Left ventricle myocardium inferior (tissue), 1 donor: ENCODE measurements at regions not wholly inside any gene's neighbourhood (a gene's known extent, or its start where the extent isn't known, plus 50 kb on each side); places are given as distances from the start of the nearest gene placed in this dataset.

Experiments used
- DNase-seq: peaks from one replicate; pipeline ENCODE4 v3.0.0-alpha.2; 2020
- H3K27ac ChIP-seq: fragments of 200-600 bp; replicated peaks from 2 replicates; pipeline ENCODE4 v1.8.0; 2021
- H3K27me3 ChIP-seq: fragments of 200-600 bp; 2 replicates; pipeline ENCODE4 v1.8.0; 2021; ENCODE audit warnings: low read depth
- H3K36me3 ChIP-seq: fragments of 200-600 bp; 2 replicates; pipeline ENCODE4 v1.8.0; 2021
- H3K4me1 ChIP-seq: fragments of 200-600 bp; 2 replicates; pipeline ENCODE4 v1.8.0; 2021
- H3K4me3 ChIP-seq: fragments of 200-600 bp; 2 replicates; pipeline ENCODE4 v1.8.0; 2021; ENCODE audit warnings: mild to moderate bottlenecking, moderate library complexity
- H3K9me3 ChIP-seq: fragments of 200-600 bp; replicated peaks from 2 replicates; pipeline ENCODE4 v1.8.0; 2021
- intact Hi-C: fragments of 100-400 bp; cut with micrococcal nuclease; formaldehyde crosslinking; loops from one replicate; pipeline ENCODE4 v1.11.0; 2022
- TF ChIP-seq, protein P1 (sequence below): fragments of 200-600 bp; IDR thresholded peaks from 2 replicates; pipeline ENCODE4 v1.8.0; 2021; ENCODE audit warnings: antibody characterized with exemption, mild to moderate bottlenecking, borderline replicate concordance
- donor health status: DM: no; HTN: yes; CAD: no; lungs with severe emphysema.

DNA sequence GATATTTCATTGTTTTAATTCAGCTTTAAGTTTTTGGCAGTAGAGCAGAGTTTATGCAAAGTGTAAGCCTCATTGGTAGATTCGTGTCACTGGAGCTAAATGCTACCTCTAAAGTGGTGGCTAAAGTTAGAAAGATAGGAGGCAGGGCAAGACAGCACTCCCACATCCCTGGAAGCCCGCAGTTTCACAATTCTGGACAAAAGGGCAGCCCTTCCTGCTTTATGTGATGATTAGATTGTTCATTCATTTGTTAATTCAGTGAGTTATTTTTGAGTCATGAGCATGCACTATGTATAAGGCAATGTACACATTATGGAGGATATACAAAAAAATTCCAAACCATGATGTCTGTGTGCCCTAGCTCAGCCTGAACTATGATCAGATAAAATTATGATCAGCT lies 52.1 kb upstream of the EIF3M start:
- H3K36me3 ChIP-seq = no peaks in the 10 kb centered on the region
- no peaks in the 10 kb centered on the region for H3K9me3 ChIP-seq
- no peaks in the 10 kb centered on the region for H3K4me1 ChIP-seq
- intact Hi-C loops = no loop called here
- TF ChIP-seq, protein P1, sequence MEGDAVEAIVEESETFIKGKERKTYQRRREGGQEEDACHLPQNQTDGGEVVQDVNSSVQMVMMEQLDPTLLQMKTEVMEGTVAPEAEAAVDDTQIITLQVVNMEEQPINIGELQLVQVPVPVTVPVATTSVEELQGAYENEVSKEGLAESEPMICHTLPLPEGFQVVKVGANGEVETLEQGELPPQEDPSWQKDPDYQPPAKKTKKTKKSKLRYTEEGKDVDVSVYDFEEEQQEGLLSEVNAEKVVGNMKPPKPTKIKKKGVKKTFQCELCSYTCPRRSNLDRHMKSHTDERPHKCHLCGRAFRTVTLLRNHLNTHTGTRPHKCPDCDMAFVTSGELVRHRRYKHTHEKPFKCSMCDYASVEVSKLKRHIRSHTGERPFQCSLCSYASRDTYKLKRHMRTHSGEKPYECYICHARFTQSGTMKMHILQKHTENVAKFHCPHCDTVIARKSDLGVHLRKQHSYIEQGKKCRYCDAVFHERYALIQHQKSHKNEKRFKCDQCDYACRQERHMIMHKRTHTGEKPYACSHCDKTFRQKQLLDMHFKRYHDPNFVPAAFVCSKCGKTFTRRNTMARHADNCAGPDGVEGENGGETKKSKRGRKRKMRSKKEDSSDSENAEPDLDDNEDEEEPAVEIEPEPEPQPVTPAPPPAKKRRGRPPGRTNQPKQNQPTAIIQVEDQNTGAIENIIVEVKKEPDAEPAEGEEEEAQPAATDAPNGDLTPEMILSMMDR = no peak
- H3K27me3 ChIP-seq = no peaks in the 10 kb centered on the region
- H3K27ac ChIP-seq = no peak overlapping the region
- H3K4me3 ChIP-seq = no peak overlapping the region
- no peak for DNase-seq

GRCh38 chr11:32529994-32530588 lies 53.5 kb upstream of the EIF3M start:
- no peaks in the 10 kb centered on the region for H3K4me1 ChIP-seq
- H3K27me3 ChIP-seq = no peaks in the 10 kb centered on the region
- TF ChIP-seq, protein P1 = no peak
- DNase-seq = no peak
- H3K27ac ChIP-seq = no peak overlapping the region
- intact Hi-C loops = no loop called here
- no peaks in the 10 kb centered on the region for H3K36me3 ChIP-seq
- no peaks in the 10 kb centered on the region for H3K9me3 ChIP-seq
- H3K4me3 ChIP-seq = no peak overlapping the region

GRCh38 chr11:32527261-32528175 lies 56.1 kb upstream of the EIF3M start:
- DNase-seq = no peak
- Histone ChIP-seq H3K9me3 (no peaks in the 10 kb centered on the region), H3K4me3 (no peak overlapping the region), H3K27ac (no peak overlapping the region), H3K36me3 (no peaks in the 10 kb centered on the region), H3K4me1 (no peaks in the 10 kb centered on the region), H3K27me3 (no peaks in the 10 kb centered on the region)
- TF ChIP-seq, protein P1 = no peak
- intact Hi-C loops = no loop called here

DNA sequence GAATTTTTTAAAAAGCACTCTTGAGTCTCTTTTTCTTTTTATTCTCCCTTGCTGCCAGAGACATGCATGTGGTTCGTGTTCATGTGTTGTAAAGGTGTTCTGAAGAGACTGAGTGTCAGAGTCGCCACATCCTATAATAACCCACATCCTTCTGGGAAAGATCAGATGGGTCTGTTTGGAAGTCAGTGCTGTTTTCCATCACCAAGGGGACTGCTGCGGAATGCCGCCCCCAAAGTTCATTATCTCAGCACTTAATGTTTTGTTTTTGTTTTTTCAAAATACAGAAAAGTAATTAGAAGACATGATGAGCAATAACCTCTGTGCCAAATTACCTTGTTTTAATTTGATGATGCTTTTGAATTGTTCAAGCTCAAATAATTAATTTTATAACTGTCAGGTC lies 56.9 kb upstream of the EIF3M start:
- DNase-seq = no peak
- no peaks in the 10 kb centered on the region for H3K27me3 ChIP-seq
- no peaks in the 10 kb centered on the region for H3K9me3 ChIP-seq
- no peaks in the 10 kb centered on the region for H3K36me3 ChIP-seq
- H3K27ac ChIP-seq = no peak overlapping the region
- TF ChIP-seq, protein P1 = no peak
- intact Hi-C loops = no loop called here
- no peak overlapping the region for H3K4me3 ChIP-seq
- no peaks in the 10 kb centered on the region for H3K4me1 ChIP-seq

DNA sequence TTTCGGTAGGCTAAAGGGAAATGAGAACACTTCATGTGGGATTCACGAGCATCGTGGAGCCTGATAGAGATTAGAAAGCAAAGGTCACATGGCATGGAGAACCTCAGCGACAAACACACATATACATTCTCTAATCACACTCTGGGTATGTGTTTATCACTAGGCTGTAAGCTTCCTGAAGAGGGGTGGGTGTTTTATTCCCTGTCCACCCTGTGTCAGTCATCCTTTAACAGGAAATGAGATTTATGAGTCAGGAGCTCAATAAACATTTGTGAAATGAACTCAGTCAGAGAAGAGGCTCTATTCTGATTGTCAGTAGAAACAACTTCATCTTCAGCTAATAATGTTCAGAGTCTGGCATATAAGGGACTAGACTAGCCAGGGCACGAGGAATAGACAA lies 71.7 kb upstream of the EIF3M start:
- Histone ChIP-seq H3K27ac (no peak overlapping the region), H3K27me3 (peaks cover 26% of the 10 kb centered on the region), H3K4me1 (no peaks in the 10 kb centered on the region), H3K9me3 (peaks cover 3% of the 10 kb centered on the region), H3K36me3 (no peaks in the 10 kb centered on the region), H3K4me3 (no peak overlapping the region)
- TF ChIP-seq, protein P1 = no peak
- DNase-seq = no peak
- intact Hi-C loops = no loop called here
